GM21576 (cell line): ENCODE measurements at regions not wholly inside any gene's neighbourhood (a gene's known extent, or its start where the extent isn't known, plus 50 kb on each side); places are given as distances from the start of the nearest gene placed in this dataset.
A peak's percentile ranks its signal among the peaks of the same experiment; 100 is the strongest.
"Not testable (repeated sequence)": the region's sequence is repeated elsewhere in the genome, so short reads cannot be mapped to it uniquely, and the experiment has no call there.

Source experiments
- ATAC-seq: cut with Tn5 transposase; IDR thresholded peaks from one replicate; pipeline ENCODE4 v1.9.1; 2021; ENCODE audit warnings: mild to moderate bottlenecking, moderate library complexity; ENCODE audit not compliant: unreplicated experiment

GRCh38 chr4:37771771-37772170 lies 54.7 kb upstream of the PGM2 start:
- ATAC-seq: no peak

- ATAC-seq: no peak
Observed at GRCh38 chr4:37770016-37770415, 56.5 kb upstream of the PGM2 start.

GRCh38 chr4:37769391-37769989 lies 57.0 kb upstream of the PGM2 start:
- ATAC-seq: no peak

- ATAC-seq: no peak
Observed at GRCh38 chr4:37767546-37767945, 58.9 kb upstream of the PGM2 start.

DNA sequence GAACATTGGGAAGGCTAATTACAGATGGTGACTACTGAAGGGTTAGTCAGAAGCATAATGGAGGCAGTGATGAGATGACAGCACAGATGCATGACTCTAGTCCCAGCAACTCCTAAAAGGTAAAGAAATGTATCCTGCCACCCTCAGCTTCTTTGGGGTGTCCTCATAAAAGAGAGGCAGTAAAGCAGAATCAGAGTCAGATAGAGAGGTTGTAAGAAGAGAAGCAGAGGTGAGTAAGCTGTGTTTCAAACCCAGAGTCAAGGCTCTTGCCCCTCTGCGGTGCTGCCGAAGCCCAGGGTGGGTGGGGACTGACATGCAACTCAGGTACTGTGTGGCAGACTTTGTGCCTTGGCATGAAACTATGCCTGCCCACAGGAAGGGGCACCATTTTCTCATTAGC lies 59.5 kb upstream of the PGM2 start:
- no peak for ATAC-seq

GRCh38 chr4:37765741-37766140 lies 60.7 kb upstream of the PGM2 start:
- no peak for ATAC-seq

DNA sequence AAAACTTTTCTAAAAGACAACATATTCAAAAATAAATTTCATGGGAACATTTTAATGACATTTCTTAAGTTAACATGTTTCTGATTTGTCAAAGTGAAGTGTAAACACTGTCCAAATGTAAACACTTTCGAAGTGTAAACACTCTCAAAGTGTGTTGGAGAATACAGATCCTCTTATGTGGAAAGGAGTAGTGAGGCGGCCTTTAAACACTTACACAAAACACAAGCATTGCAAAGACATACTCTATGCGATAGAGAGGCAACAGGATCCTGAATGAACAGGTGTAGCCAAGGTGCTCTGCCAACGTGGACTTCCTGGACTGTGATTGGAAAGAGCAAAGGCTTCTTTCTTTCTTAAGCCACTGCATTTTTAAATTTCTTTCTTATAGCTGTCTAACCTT lies 62.7 kb upstream of the PGM2 start:
- ATAC-seq: no peak

GRCh38 chr4:37762991-37763368 lies 63.5 kb upstream of the PGM2 start:
- no peak for ATAC-seq

DNA sequence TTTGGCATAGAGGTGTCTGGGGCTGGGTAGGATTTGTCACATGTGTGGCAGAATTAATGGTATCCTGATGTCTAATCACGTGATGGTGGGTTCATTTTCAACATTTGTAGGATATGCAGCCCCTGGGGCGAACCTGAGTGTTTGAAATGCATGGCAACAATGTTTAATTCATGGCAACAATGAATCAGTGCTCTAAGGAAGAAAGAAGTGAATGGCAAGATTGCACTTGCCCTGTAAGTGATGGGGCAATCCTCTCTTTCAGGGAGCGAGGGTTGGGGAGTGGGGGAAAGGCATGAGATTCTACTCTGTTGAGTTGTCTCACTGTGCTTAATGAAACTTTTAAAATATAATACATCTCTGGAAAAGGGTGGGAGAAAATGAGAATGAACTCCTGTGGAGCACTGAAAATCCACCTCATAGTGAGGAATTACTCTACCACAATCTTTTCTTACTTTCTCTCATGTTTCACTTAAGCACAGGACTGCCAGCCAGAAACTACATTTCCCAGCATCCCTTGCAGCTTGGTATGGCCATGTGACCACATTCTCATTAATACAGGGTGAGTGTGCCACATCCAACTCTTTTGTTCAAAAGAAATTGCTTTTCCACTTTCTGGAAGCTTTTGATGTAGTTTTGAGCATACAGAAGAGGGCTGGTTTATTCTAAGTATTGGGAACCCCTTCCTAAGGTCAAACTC lies 64.0 kb upstream of the PGM2 start:
- ATAC-seq: no peak

DNA sequence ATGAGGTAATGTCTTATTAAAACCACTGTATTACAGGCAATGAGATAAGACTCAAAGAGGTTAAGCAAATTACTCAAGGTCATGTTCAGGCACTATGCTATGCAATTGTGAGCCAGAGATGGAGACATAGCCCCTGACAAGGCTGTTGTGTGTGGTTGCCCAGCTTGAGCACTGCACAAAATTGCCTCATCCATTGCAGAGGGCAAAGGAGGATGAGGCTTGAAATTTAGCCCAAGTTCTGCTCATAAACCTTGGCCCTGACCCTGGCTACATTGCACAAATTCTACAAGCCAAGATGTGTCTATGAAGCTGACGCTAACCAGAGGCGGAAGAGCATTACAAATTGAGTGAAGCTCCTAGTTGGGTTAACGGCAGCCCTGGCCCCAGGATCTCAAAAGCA lies 65.6 kb upstream of the PGM2 start:
- ATAC-seq: no peak

DNA sequence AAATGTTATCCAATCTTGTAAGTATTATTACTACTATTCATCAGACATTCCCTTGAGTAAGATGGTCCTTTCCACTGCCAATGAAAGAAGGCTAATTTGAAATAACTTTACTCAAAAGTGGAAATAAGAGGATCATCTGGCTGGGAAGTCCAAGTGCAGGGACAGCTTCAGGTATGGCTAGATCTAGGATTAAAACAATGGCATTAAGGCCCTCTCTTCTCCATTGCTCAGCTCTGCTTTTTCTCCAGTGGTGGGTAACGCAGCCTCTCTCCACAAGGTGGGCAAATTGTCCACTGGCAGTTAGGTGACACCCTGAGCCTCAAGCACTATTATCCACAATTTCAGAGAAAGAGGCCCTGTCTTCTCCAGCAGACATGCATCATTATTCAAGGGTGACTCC lies 66.7 kb upstream of the PGM2 start:
- ATAC-seq: no peak

GRCh38 chr4:37758226-37758625 lies 68.3 kb upstream of the PGM2 start:
- ATAC-seq: no peak

DNA sequence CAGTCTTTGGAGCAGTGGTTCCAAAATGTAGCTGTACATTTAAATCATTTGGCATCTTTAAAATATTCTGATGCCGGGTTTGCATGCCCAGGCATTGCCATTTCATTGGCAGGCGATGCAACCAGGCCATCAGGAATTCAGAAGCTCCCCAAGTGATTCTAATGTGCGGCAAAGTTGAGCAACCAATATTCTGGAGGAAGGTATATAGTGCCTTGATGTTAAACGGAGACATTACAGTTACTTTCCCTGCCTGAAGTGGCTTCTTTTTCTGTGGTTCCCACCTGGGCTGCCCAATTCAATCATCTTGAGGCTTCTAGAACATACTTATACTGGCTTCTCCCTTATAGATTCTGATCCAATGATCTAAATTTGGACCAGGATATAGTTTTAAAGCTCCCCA lies 68.7 kb upstream of the PGM2 start:
- no peak for ATAC-seq

GRCh38 chr4:37757121-37757520 lies 69.4 kb upstream of the PGM2 start:
- no peak for ATAC-seq

- no peak for ATAC-seq
Observed at GRCh38 chr4:37754410-37755185, 68.4 kb upstream of the RELL1 start.

DNA sequence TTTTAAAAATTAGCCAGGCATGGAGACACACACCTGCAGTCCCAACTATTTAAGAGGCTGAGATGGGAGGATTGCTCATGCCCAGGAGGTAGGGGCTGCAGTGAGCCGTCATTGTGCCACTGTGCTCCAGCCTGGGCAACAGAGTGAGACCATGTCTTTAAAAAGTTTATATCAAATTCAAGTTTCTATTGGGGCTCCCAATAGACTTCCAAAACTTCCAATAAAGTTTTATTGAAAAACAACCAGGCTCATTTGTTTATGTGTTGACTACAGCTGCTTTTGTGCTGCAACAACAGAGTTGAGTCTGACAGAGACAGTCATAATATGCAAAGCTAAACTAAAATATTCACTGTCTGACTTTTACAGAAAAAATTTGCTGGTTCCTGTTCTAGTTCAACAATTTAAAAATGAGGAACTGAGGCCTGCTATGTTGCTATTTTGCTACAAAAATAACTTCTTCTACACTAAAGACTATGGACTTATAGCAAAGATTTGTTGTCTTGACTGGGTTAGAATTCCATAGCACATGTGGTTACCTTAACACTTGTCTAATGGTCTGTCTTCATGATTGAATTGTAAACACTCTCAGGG lies 63.3 kb upstream of the RELL1 start:
- ATAC-seq: peak; percentile 72

DNA sequence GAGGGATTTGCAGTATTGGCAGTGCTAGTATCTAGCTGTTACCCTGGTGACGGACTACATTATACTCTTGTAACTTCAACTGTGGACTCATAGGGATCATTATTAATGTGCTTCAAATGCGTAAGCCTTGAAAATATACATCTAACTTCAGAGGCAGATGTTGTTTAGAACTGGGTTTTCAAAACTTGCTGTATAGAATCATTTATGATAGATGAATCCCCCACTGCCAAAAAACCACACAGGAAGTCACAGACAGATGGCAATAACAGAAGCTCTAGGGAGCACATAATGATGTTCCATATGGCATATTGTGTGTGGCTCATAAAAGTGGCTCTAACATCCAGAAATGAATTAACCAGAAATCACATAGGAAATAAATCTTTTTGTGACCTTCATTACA lies 62.3 kb upstream of the RELL1 start:
- ATAC-seq: no peak

DNA sequence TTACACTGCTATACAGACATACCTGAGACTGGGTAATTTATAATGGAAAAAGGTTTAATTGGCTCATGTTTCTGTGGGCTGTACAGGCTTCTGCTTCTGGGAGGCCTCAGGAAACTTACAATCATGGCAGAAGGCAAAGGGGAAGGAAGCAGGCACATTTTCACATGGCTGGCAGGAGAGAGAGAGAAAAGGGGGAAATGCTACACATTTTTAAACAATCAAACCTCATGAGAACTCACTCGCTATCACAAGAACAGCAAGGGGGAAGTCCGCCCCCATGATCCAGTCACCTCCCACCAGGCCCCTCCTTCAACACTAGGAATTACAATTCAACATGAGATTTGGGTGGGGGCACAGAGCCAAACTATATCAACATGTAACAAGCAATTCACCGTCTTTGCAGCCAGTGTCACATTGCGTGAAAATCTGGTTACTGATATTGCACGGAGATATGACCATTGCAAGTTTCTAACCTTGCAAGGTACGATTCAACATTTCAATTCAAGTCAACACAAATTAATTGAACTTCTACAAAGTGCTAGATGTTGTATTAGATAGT lies 61.7 kb upstream of the RELL1 start:
- ATAC-seq: no peak

- ATAC-seq: not testable (repeated sequence)
Observed at GRCh38 chr4:37746852-37747251, 60.7 kb upstream of the RELL1 start.

GRCh38 chr4:37745946-37746345 lies 59.8 kb upstream of the RELL1 start:
- ATAC-seq: no peak

DNA sequence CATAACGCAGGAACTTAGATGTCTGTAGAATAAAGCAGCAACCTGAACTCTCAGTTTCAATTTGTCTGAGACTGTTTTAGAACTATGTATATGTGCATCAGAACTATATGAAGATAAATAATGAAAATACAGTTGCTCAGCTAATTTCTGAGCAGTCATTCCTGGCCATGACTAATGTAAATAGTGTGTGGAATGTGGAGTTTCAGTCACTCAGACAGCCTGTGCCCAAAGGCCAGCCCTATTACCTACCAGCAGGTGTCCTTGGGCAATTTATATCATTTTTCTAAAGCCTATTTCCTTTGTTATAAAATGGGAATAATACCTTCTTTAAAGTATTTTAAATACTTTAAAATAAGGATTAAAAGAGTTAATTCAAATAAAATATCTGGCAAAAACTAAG lies 56.0 kb upstream of the RELL1 start:
- ATAC-seq: no peak

DNA sequence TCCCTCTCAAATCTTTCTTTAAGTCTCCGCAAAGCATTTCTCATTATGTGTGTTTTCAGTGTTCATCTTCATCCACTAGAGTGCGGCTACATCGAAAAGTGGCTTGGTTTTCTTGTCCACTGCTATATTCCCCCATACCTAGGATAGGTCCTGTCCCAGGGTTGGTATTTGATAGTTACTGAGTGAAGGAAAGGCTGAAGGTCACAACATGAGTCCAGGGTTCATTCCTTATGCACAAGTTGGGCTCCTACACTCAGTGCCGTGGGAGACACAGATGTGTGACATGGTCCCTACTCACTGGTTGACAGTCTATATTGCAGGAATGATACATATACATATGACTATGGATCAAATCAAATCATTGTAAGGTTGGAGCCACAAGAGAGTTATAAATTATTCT lies 55.4 kb upstream of the RELL1 start:
- no peak for ATAC-seq
